Bone marrow (tissue), 2 donors: ENCODE measurements at regions not wholly inside any gene's neighbourhood (a gene's known extent, or its start where the extent isn't known, plus 50 kb on each side); places are given as distances from the start of the nearest gene placed in this dataset.

Source experiments
- DNase-seq, 2 donors: peaks; one replicate each; lab custom pipeline; 2025; lab: John Stamatoyannopoulos, UW

GRCh38 chr6:95142661-95143335, 434.5 kb upstream of the MANEA start:
- no peak for DNase-seq

DNA sequence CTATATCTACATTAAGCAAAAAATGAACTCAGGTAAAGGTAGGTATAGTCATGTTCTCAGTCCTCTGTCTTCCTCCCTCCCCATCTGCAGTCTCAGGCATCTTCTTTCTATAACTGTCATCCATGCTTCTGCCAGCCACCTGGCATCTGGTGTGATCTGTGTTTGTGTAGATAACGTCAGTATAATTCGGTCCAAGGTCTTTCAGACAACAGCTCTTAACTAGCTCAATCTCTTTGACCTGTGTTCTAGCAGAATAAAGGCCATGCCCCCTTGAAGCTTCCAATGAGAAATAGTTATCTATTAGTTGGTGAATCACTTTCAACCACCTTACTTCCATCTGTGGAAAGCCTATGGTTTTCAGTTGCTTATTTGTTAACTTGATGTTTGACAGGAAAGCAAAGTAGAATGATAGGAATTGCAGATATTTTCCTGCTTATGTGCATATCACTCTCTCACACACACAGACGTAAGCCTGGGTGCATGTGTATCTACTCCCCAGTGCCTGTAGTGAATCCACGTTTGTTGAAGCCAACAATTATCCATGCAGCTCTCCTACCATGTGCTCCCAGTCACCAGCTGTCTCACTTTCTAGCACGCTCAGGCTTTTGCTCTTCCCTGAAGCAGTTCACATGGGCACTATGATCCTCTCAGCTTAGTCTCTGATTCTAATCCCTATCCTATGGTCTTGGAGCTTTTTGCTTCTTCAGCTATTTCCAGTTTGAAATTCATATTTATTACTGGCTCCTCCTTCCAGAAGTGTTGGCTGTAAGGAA, 433.7 kb upstream of the MANEA start:
- no peak for DNase-seq

DNA sequence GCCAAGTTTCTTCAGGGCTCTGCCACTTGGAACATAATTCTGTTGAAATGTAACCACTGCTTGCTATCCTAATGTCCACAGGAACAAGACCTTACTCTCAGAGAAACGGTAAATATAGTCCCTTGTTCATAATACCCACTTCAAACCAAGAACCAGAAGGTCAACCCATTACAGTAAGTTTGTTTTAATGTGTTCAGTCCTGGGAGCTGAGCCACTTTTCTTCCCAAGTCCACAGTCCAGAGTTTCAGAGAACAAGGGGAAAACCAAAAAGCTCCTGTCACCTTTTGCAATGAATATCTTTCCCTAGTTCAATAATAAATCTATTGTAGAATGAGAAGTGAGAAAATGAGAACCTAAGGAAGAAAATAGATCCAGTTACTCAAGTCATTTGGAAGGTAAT, 431.9 kb upstream of the MANEA start:
- DNase-seq = no peak

GRCh38 chr6:95159557-95159956, 417.8 kb upstream of the MANEA start:
- no peak for DNase-seq

GRCh38 chr6:95169775-95170174, 407.6 kb upstream of the MANEA start:
- no peak for DNase-seq

DNA sequence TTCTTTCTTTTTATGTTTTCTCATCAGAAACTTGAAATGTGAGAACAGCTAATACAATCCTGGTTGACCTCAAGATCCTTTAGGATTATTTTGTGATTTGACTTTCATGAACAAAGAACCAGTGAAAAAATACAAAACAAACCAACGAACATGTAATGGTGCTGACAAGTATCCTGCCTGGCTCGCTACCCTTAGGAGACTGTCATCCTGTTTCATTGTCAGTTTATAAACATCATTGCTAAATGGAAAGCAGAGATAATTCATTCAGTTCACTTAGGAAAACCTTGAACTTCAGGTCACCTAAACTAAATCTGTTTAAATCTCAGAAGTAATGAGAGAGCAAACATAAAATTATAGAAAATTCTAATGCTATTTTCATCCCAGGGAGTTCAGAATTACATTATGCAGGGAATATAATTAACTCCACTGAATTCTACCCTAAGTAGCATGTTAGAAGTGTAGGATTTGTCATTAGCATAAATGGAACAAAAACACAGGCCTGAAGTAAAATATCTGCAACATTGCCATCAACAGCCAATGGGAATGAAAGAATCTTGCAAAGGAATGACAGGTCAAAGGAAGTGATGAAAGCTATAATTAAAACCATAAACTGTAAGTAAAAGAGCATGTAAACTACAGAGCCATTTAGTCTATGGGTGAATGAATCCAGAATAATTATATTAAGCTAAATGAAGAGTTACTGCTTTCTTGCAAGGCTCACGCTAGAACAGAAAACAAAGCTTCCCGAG, 401.2 kb upstream of the MANEA start:
- DNase-seq = no peak

- no peak for DNase-seq
Observed at GRCh38 chr6:95185874-95186273, 391.5 kb upstream of the MANEA start.

- DNase-seq = no peak
Observed at GRCh38 chr6:95186710-95187109, 390.6 kb upstream of the MANEA start.

GRCh38 chr6:95197590-95197989, 379.7 kb upstream of the MANEA start:
- no peak for DNase-seq

- no peak for DNase-seq
Observed at GRCh38 chr6:95203153-95203754, 374.1 kb upstream of the MANEA start.

- DNase-seq = no peak
Observed at GRCh38 chr6:95204178-95204577, 373.2 kb upstream of the MANEA start.

GRCh38 chr6:95208621-95209020, 368.7 kb upstream of the MANEA start:
- no peak for DNase-seq

DNA sequence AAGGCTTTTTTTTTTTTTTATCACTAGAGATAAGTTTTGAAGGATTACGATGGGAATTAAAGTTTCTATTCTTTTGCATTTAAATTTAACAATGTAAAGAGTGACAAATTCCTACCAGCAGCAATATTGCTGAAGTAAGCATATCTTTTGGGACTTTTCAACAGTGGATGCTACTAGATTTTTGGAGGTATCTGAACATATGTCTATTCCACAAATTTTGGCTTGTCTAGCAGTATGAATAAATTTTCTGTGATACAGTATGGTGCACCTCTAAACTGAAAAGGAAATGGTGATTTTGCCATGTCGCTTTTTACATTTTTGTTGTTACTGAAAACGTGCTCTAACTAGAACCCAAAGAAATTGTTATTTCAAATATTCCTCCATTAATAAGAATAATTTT, 368.3 kb upstream of the MANEA start:
- DNase-seq = no peak

DNA sequence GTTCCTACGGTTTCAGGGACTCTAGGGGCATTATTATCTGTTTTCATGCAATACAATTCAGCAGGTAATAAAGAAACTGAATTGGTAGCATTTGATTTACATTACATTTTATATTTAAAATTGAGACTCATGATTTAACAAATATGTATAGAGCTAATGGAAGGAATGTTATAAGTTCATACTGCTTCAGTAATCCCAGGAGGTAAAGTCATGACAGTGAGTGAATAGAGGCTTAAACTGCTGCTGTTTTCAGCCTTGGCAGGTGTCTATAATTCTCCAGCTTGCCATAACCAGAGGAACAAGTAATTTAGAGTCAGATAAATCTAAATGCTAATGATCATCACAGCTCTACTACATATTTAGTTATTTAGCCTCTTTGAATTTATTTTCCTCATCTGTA, 360.8 kb upstream of the MANEA start:
- DNase-seq = no peak

GRCh38 chr6:95227351-95227750, 350.0 kb upstream of the MANEA start:
- no peak for DNase-seq

DNA sequence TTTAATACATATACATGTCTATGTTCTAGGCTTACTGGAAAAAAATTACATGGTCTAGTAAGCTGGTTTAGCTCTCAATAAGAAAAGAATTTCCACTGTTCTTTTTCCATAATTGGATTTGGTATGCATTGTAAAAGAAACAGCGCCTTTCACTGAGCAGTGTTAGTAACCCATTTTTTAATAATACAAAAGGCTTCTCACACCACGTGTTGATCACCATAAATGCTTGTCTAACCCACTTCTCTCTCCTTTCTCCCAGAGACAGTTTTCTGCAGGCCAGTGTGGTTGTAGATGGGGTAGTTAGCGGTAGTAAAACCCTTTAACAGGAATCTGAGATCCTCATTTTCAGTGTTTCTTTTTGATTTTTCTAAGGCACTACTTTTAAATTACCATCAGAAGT, 348.7 kb upstream of the MANEA start:
- no peak for DNase-seq

GRCh38 chr6:95230071-95230740, 347.1 kb upstream of the MANEA start:
- no peak for DNase-seq

DNA sequence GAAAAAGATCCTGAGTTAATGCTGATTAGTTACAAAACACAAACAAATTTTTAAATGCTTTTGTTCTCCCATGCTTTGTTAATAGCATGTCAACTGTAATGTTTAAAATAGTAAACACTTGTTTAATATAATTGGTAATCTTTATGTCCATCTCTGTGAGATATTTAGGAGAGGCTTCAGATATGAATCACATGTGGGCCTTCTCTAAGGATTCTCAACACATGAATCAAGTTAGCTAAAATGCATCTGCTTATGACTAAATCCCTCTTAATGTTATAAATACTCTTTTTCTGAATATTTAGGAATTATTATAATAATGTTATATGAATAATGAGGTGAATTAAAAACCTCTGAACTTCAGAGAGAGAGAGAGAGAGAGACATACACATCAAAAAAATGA, 345.9 kb upstream of the MANEA start:
- DNase-seq = no peak

GRCh38 chr6:95232446-95232845, 344.9 kb upstream of the MANEA start:
- no peak for DNase-seq

- no peak for DNase-seq
Observed at GRCh38 chr6:95233879-95234278, 343.5 kb upstream of the MANEA start.

DNA sequence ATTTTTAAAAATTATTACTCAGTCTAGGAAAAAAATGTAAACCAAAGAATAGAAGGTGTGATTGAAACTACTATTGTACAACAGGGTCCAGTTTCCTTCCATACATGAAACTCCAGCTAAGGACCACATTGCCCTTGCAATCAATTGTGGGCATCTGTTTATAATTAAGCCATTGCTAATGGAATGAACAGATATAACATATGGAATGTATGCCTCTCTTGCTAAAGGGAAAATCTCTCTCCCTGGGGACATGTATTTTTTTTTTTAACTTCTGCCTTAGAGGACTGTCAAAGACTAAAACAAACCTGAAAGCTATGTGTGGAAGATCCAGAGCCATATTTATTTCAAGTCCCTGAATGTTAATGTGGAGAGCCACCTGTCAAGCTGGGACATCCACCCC, 336.8 kb upstream of the MANEA start:
- no peak for DNase-seq

GRCh38 chr6:95242560-95242959, 334.8 kb upstream of the MANEA start:
- no peak for DNase-seq
